DOHH2 (cell line): ENCODE measurements at regions not wholly inside any gene's neighbourhood (a gene's known extent, or its start where the extent isn't known, plus 50 kb on each side); places are given as distances from the start of the nearest gene placed in this dataset.

Source experiments
- EZH2phosphoT487 ChIP-seq: fragments of 200-600 bp; sonication (generic); IDR thresholded peaks from 2 replicates; pipeline ENCODE4 v1.6.1; 2017; ENCODE audit warnings: borderline replicate concordance, mild to moderate bottlenecking, antibody characterized with exemption, low read length, moderate library complexity, mixed read lengths
- TF ChIP-seq, protein P1 (sequence below): fragments of 200-600 bp; sonication (generic); IDR thresholded peaks from one replicate; pipeline ENCODE4 v1.5.1; 2014; ENCODE audit warnings: antibody characterized with exemption, mild to moderate bottlenecking, low read depth, low read length; ENCODE audit not compliant: poor library complexity, severe bottlenecking

- TF ChIP-seq, protein P1, sequence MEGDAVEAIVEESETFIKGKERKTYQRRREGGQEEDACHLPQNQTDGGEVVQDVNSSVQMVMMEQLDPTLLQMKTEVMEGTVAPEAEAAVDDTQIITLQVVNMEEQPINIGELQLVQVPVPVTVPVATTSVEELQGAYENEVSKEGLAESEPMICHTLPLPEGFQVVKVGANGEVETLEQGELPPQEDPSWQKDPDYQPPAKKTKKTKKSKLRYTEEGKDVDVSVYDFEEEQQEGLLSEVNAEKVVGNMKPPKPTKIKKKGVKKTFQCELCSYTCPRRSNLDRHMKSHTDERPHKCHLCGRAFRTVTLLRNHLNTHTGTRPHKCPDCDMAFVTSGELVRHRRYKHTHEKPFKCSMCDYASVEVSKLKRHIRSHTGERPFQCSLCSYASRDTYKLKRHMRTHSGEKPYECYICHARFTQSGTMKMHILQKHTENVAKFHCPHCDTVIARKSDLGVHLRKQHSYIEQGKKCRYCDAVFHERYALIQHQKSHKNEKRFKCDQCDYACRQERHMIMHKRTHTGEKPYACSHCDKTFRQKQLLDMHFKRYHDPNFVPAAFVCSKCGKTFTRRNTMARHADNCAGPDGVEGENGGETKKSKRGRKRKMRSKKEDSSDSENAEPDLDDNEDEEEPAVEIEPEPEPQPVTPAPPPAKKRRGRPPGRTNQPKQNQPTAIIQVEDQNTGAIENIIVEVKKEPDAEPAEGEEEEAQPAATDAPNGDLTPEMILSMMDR, result no peak
- TF ChIP-seq EZH2phosphoT487, result no peak
Observed at GRCh38 chr10:78260141-78260540, 226.5 kb downstream of the RPS24 start.
